Spleen (tissue), 7 donors: ENCODE measurements at regions not wholly inside any gene's neighbourhood (a gene's known extent, or its start where the extent isn't known, plus 50 kb on each side); places are given as distances from the start of the nearest gene placed in this dataset.

Source experiments
- POLR2A ChIP-seq, 3 donors: fragments of 450-650 bp; IDR thresholded peaks; one replicate each; pipeline ENCODE4 v1.5.1; 2017; ENCODE audit warnings: antibody characterized with exemption in 3 of 3, mild to moderate bottlenecking in 1 of 3
- POLR2AphosphoS5 ChIP-seq, 3 donors: sonication (generic); formaldehyde crosslinking; IDR thresholded peaks; one replicate each; pipeline ENCODE4 v1.5.1; 2017; ENCODE audit warnings: antibody characterized with exemption in 3 of 3
- TF ChIP-seq, protein P1 (sequence below), 11 experiments: fragments of 200-600 bp in 7 of 11; fragments of 450-650 bp in 4 of 11; sonication (generic) in 4 of 11; IDR thresholded peaks in 8 of 11; conservative IDR thresholded peaks in 3 of 11; 1 replicate in 7 of 11; 2 replicates in 4 of 11; pipeline versions ENCODE4 v1.4.0 to v1.8.0; 2016 to 2021; ENCODE audit warnings: antibody characterized with exemption in 11 of 11, inconsistent platforms in 4 of 11, mild to moderate bottlenecking in 1 of 11
- donor health status: DM: no; HTN: no; CAD: no; lungs with moderate emphysema.
- donor health status: DM: no; HTN: no; CAD: no.
- donor health status: DM: no; HTN: no; CAD: no.

DNA sequence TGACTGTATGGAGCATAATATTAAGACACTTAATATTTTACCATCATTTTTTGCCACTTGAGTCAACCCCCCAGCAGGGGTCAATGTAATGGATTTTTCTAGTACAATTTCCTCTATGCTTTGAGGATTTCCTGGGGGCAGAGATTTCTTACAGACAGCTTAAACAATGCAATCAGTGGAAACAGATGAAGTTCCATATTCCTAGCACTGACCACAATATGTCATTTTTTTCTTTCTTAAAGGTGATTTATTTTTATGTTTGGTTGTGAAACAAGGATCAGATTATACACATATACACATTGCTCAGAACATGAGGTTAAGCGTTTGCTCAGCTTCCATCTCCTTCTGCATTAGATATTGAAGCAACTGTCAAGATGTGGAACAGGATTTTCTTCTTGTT is 82.0 kb upstream of the ID4 start:
- TF ChIP-seq POLR2A (IDR thresholded peaks at IDR 0.05) (no peak), POLR2AphosphoS5 (IDR thresholded peaks at IDR 0.05) (no peak)
- TF ChIP-seq, protein P1, sequence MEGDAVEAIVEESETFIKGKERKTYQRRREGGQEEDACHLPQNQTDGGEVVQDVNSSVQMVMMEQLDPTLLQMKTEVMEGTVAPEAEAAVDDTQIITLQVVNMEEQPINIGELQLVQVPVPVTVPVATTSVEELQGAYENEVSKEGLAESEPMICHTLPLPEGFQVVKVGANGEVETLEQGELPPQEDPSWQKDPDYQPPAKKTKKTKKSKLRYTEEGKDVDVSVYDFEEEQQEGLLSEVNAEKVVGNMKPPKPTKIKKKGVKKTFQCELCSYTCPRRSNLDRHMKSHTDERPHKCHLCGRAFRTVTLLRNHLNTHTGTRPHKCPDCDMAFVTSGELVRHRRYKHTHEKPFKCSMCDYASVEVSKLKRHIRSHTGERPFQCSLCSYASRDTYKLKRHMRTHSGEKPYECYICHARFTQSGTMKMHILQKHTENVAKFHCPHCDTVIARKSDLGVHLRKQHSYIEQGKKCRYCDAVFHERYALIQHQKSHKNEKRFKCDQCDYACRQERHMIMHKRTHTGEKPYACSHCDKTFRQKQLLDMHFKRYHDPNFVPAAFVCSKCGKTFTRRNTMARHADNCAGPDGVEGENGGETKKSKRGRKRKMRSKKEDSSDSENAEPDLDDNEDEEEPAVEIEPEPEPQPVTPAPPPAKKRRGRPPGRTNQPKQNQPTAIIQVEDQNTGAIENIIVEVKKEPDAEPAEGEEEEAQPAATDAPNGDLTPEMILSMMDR (IDR thresholded peaks at IDR 0.05 in 8 of 11, conservative IDR thresholded peaks at IDR 0.05 in 3 of 11), result no peak
